Right lobe of liver (tissue), 4 donors: ENCODE measurements at regions not wholly inside any gene's neighbourhood (a gene's known extent, or its start where the extent isn't known, plus 50 kb on each side); places are given as distances from the start of the nearest gene placed in this dataset.

ENCODE experiments used
- POLR2A ChIP-seq: fragments of 450-650 bp; IDR thresholded peaks from one replicate; pipeline ENCODE4 v1.6.1; 2017; ENCODE audit warnings: antibody characterized with exemption, mild to moderate bottlenecking
- TF ChIP-seq, protein P1 (sequence below), 4 donors: fragments of 200-600 bp in 3 of 4; fragments of 450-650 bp in 1 of 4; IDR thresholded peaks; one replicate each; pipeline versions ENCODE4 v1.5.1 to v1.8.0; 2016 to 2022; ENCODE audit warnings: antibody characterized with exemption in 4 of 4, mild to moderate bottlenecking in 2 of 4
- donor health status: DM: no; HTN: no; CAD: no.
- donor health status: DM: no; HTN: no; CAD: no.
- donor health status: DM: no; HTN: yes; CAD: no.

- TF ChIP-seq, protein P1, sequence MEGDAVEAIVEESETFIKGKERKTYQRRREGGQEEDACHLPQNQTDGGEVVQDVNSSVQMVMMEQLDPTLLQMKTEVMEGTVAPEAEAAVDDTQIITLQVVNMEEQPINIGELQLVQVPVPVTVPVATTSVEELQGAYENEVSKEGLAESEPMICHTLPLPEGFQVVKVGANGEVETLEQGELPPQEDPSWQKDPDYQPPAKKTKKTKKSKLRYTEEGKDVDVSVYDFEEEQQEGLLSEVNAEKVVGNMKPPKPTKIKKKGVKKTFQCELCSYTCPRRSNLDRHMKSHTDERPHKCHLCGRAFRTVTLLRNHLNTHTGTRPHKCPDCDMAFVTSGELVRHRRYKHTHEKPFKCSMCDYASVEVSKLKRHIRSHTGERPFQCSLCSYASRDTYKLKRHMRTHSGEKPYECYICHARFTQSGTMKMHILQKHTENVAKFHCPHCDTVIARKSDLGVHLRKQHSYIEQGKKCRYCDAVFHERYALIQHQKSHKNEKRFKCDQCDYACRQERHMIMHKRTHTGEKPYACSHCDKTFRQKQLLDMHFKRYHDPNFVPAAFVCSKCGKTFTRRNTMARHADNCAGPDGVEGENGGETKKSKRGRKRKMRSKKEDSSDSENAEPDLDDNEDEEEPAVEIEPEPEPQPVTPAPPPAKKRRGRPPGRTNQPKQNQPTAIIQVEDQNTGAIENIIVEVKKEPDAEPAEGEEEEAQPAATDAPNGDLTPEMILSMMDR (IDR thresholded peaks at IDR 0.05), result no peak
- no peak for TF ChIP-seq POLR2A
Measured at GRCh38 chr5:144971108-144971850, 800.6 kb downstream of the KCTD16 start.
